Spinal cord (tissue), 9 donors: ENCODE measurements at regions not wholly inside any gene's neighbourhood (a gene's known extent, or its start where the extent isn't known, plus 50 kb on each side); places are given as distances from the start of the nearest gene placed in this dataset.
A peak's percentile ranks its signal among the peaks of the same experiment; 100 is the strongest.

Source experiments
- DNase-seq, 6 donors: peaks; one replicate each; pipeline versions ENCODE4 v3.0.0 to v3.0.0-alpha.2; 2013 to 2015; ENCODE audit warnings: low spot score in 6 of 6, low read depth in 4 of 6
- H3K27ac ChIP-seq: one replicate; pipeline ENCODE4 v1.5.1; 2013; ENCODE audit warnings: low read depth, low read length, control low read depth
- H3K27me3 ChIP-seq: one replicate; pipeline ENCODE4 v1.6.1; 2013; ENCODE audit warnings: low read length; ENCODE audit not compliant: control insufficient read depth, insufficient read depth
- H3K36me3 ChIP-seq: one replicate; pipeline ENCODE4 v1.6.1; 2013; ENCODE audit warnings: low read length; ENCODE audit not compliant: control insufficient read depth, insufficient read depth
- H3K4me1 ChIP-seq: one replicate; pipeline ENCODE4 v1.6.1; 2013; ENCODE audit warnings: low read length; ENCODE audit not compliant: control insufficient read depth, insufficient read depth
- H3K4me3 ChIP-seq: one replicate; pipeline ENCODE4 v1.5.1; 2013; ENCODE audit warnings: low read depth, low read length, control low read depth
- H3K9me3 ChIP-seq: one replicate; pipeline ENCODE4 v1.6.1; 2013; ENCODE audit warnings: low read length; ENCODE audit not compliant: control insufficient read depth, insufficient read depth
- WGBS: methylation state at CpG from one replicate; pipeline ENCODE4 v1.1.5; 2013; ENCODE audit warnings: missing lambda C conversion rate; ENCODE audit not compliant: insufficient coverage; 5-methylcytosine and 5-hydroxymethylcytosine counted together
- donor health status: healthy.

GRCh38 chr4:60259781-60260180 is 940.3 kb upstream of the ADGRL3 start:
- Histone ChIP-seq H3K4me1 (no peaks in the 10 kb centered on the region), H3K36me3 (no peaks in the 10 kb centered on the region), H3K4me3 (no peak overlapping the region), H3K27ac (no peak overlapping the region), H3K9me3 (no peaks in the 10 kb centered on the region), H3K27me3 (no peaks in the 10 kb centered on the region)
- no peak for DNase-seq
- no CpG with 5 or more reads among the region's 5 CpGs for WGBS

GRCh38 chr4:60266505-60266904 is 933.6 kb upstream of the ADGRL3 start:
- H3K9me3 ChIP-seq, result no peaks in the 10 kb centered on the region
- WGBS, result no CpG with 5 or more reads among the region's 1 CpG
- no peak overlapping the region for H3K4me3 ChIP-seq
- no peaks in the 10 kb centered on the region for H3K4me1 ChIP-seq
- H3K27ac ChIP-seq, result no peak overlapping the region
- no peaks in the 10 kb centered on the region for H3K36me3 ChIP-seq
- H3K27me3 ChIP-seq, result no peaks in the 10 kb centered on the region
- no peak for DNase-seq

GRCh38 chr4:60296386-60296785 is 903.7 kb upstream of the ADGRL3 start:
- no CpG with 5 or more reads among the region's 2 CpGs for WGBS
- H3K27me3 ChIP-seq, result no peaks in the 10 kb centered on the region
- no peaks in the 10 kb centered on the region for H3K36me3 ChIP-seq
- no peaks in the 10 kb centered on the region for H3K4me1 ChIP-seq
- no peak overlapping the region for H3K4me3 ChIP-seq
- H3K9me3 ChIP-seq, result no peaks in the 10 kb centered on the region
- no peak for DNase-seq
- H3K27ac ChIP-seq, result no peak overlapping the region

GRCh38 chr4:60313611-60314178 is 886.4 kb upstream of the ADGRL3 start:
- no CpG with 5 or more reads among the region's 2 CpGs for WGBS
- H3K27me3 ChIP-seq, result no peaks in the 10 kb centered on the region
- no peaks in the 10 kb centered on the region for H3K4me1 ChIP-seq
- no peak overlapping the region for H3K27ac ChIP-seq
- H3K36me3 ChIP-seq, result no peaks in the 10 kb centered on the region
- no peak overlapping the region for H3K4me3 ChIP-seq
- peak in 1 of 6 donors; percentile 27 for DNase-seq
- peaks cover 1% of the 10 kb centered on the region for H3K9me3 ChIP-seq

DNA sequence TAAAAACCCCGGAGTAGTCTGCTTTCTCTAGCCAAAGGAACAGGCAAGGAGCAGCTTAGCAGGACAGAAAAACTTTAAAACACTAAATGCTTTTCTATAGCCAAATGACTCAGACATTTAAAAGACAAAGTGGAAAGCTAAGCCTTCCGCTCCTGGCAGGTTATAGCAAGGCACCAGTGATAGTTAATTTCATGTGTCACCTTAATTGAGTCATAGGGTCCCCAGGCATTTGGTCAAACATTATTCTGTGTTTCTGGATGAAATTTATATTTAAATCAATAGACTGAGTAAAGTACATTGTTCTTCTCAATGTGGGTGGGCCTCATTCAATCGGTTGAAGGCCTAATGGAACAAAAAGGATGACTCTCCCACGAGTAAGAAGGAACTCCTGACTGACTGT is 885.7 kb upstream of the ADGRL3 start:
- H3K27ac ChIP-seq, result no peak overlapping the region
- no peaks in the 10 kb centered on the region for H3K27me3 ChIP-seq
- DNase-seq, result no peak
- H3K4me1 ChIP-seq, result no peaks in the 10 kb centered on the region
- H3K36me3 ChIP-seq, result no peaks in the 10 kb centered on the region
- 60% methylated on average over 4 of the region's 4 CpGs for WGBS
- H3K9me3 ChIP-seq, result peaks cover 1% of the 10 kb centered on the region
- H3K4me3 ChIP-seq, result no peak overlapping the region

GRCh38 chr4:60315586-60315985 is 884.5 kb upstream of the ADGRL3 start:
- no peaks in the 10 kb centered on the region for H3K4me1 ChIP-seq
- peaks cover 1% of the 10 kb centered on the region for H3K9me3 ChIP-seq
- WGBS, result no CpG with 5 or more reads among the region's 2 CpGs
- DNase-seq, result no peak
- H3K36me3 ChIP-seq, result no peaks in the 10 kb centered on the region
- no peak overlapping the region for H3K27ac ChIP-seq
- H3K27me3 ChIP-seq, result no peaks in the 10 kb centered on the region
- H3K4me3 ChIP-seq, result no peak overlapping the region

DNA sequence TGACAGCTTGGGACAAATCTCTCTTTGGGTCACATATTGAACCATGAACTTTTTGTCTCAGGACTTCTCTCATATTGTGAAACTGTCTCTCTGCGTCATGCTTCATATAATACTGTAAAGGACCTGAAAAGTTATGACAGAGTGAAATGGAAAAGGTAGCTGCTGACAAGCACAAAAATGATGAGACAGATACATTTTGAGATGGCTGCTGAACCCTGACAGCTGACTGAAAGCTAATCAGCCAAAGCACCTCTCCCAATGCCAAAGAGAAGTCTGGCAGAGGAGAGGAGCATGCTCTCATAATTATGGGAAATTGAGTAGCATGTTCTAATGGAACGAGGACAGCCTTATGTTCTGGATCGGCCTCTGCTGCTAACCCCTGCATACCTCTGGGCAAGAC is 873.4 kb upstream of the ADGRL3 start:
- 83% methylated on average over 1 of the region's 3 CpGs for WGBS
- Histone ChIP-seq H3K9me3 (no peaks in the 10 kb centered on the region), H3K4me3 (no peak overlapping the region), H3K27me3 (no peaks in the 10 kb centered on the region), H3K27ac (no peak overlapping the region), H3K4me1 (no peaks in the 10 kb centered on the region), H3K36me3 (no peaks in the 10 kb centered on the region)
- DNase-seq, result peak in 2 of 6 donors; percentile 5 to 12

DNA sequence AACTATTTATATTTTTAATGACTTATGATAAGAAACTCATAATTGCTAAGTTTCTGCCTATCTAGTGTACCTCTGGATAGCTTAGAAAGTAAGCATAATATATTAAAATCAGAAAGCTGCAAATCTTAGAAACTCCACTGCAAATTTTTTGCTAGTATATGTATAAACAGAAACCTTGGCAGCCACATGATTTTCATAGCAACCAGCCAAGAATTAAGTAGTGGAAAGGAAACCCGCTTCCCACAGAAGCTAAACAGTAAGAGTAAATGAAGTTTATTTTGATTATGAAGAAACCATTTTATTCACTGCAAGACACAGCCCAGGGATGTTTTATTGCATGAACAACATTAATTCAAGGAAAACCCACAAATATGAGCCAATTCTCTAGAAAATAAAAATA is 872.5 kb upstream of the ADGRL3 start:
- H3K4me1 ChIP-seq, result no peaks in the 10 kb centered on the region

GRCh38 chr4:60344908-60345307 is 855.2 kb upstream of the ADGRL3 start:
- Histone ChIP-seq H3K4me1 (no peaks in the 10 kb centered on the region), H3K27me3 (no peaks in the 10 kb centered on the region), H3K36me3 (no peaks in the 10 kb centered on the region), H3K9me3 (no peaks in the 10 kb centered on the region), H3K27ac (no peak overlapping the region), H3K4me3 (no peak overlapping the region)
- DNase-seq, result no peak
- no CpG with 5 or more reads among the region's 2 CpGs for WGBS

More for the DNA sequence above, 872.5 kb upstream of the ADGRL3 start:
- no peaks in the 10 kb centered on the region for H3K9me3 ChIP-seq
- H3K36me3 ChIP-seq, result no peaks in the 10 kb centered on the region
- DNase-seq, result peak in 1 of 6 donors; percentile 46
- H3K27ac ChIP-seq, result no peak overlapping the region
- WGBS, result no CpG with 5 or more reads among the region's 1 CpG
- H3K4me3 ChIP-seq, result no peak overlapping the region
- no peaks in the 10 kb centered on the region for H3K27me3 ChIP-seq

GRCh38 chr4:60345392-60345791 is 854.7 kb upstream of the ADGRL3 start:
- Histone ChIP-seq H3K36me3 (no peaks in the 10 kb centered on the region), H3K9me3 (no peaks in the 10 kb centered on the region), H3K4me1 (no peaks in the 10 kb centered on the region), H3K4me3 (no peak overlapping the region), H3K27me3 (no peaks in the 10 kb centered on the region), H3K27ac (no peak overlapping the region)
- no peak for DNase-seq
